HepG2 (cell line): ENCODE measurements at regions not wholly inside any gene's neighbourhood (a gene's known extent, or its start where the extent isn't known, plus 50 kb on each side); places are given as distances from the start of the nearest gene placed in this dataset.

ENCODE experiments used
- ARID2 ChIP-seq: sonication (generic); formaldehyde crosslinking; IDR thresholded peaks from 2 replicates; pipeline ENCODE4 v1.8.1; 2022; ENCODE audit warnings: mild to moderate bottlenecking, missing genetic modification reagents, borderline replicate concordance
- CTCF ChIP-seq: sonication (generic); formaldehyde crosslinking; IDR thresholded peaks from 2 replicates; pipeline ENCODE4 v1.5.0; 2020; ENCODE audit warnings: mild to moderate bottlenecking, missing genetic modification reagents, moderate library complexity
- EZH2 ChIP-seq: conservative IDR thresholded peaks from 2 replicates; pipeline ENCODE4 v1.6.1; 2012; ENCODE audit warnings: mild to moderate bottlenecking, low read depth, low read length, moderate library complexity
- JUN ChIP-seq: sonication (generic); formaldehyde crosslinking; IDR thresholded peaks from 2 replicates; pipeline ENCODE4 v1.4.0; 2020; ENCODE audit warnings: mild to moderate bottlenecking, missing genetic modification reagents
- MAFG ChIP-seq: sonication (generic); formaldehyde crosslinking; IDR thresholded peaks from 2 replicates; pipeline ENCODE4 v1.5.1; 2020; ENCODE audit warnings: mild to moderate bottlenecking, missing genetic modification reagents
- NFE2L1 ChIP-seq: sonication (generic); formaldehyde crosslinking; IDR thresholded peaks from 2 replicates; pipeline ENCODE4 v1.4.0; 2020; ENCODE audit warnings: missing genetic modification reagents, mild to moderate bottlenecking, borderline replicate concordance
- POLR2AphosphoS2 ChIP-seq: IDR thresholded peaks from 2 replicates; pipeline ENCODE4 v1.6.1; 2011; ENCODE audit warnings: low read depth, low read length, improper control_type of control experiment
- POLR2AphosphoS5 ChIP-seq: IDR thresholded peaks from 2 replicates; pipeline ENCODE4 v1.6.1; 2012; ENCODE audit warnings: low read depth, low read length
- SRSF1 ChIP-seq: fragments of 200-400 bp; formaldehyde crosslinking; optimal IDR thresholded peaks from 2 replicates; pipeline ENCODE3; 2017; ENCODE audit warnings: mild to moderate bottlenecking, low read depth, low read length, moderate library complexity
- TAF1 ChIP-seq: sonication (generic); formaldehyde crosslinking; IDR thresholded peaks from 2 replicates; pipeline ENCODE4 v1.4.0; 2020; ENCODE audit warnings: missing genetic modification reagents
- ZC3H13 ChIP-seq: sonication (generic); formaldehyde crosslinking; IDR thresholded peaks from 2 replicates; pipeline ENCODE4 v1.8.1; 2023; ENCODE audit warnings: mild to moderate bottlenecking, missing genetic modification reagents, moderate library complexity
- ZFP1 ChIP-seq: IDR thresholded peaks from 2 replicates; pipeline ENCODE4 v1.6.1; 2016
- ZNF607 ChIP-seq: sonication (generic); formaldehyde crosslinking; IDR thresholded peaks from 2 replicates; pipeline ENCODE4 v1.5.1; 2020; ENCODE audit warnings: missing genetic modification reagents, mild to moderate bottlenecking, borderline replicate concordance
- TF ChIP-seq, protein P1 (sequence below): sonication (generic); formaldehyde crosslinking; IDR thresholded peaks from 2 replicates; pipeline ENCODE4 v1.9.0; 2021; ENCODE audit warnings: missing genetic modification reagents, borderline replicate concordance

DNA sequence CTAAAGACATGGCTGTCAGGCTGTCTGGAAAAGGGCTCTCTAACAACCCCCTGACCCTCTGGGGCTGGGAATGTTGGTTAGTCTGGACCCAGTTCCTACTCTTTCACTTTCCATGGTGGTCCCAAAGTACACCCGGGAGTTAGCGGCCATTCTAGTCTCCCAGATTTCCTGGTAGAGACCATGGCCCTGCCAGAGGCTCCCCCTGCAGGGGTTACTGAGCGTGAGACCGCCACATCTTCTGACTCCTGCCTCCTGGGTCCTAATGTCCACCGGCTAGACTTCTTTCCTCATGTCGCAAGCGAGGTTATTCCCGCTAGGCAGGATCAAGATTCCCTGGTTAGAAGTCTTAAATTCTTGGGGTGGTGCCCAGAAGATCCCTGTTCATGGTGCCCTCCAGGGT is 540.0 kb upstream of the ROBO1 start:
- TF ChIP-seq POLR2AphosphoS5: no peak
- peak; percentile 41 for TF ChIP-seq CTCF (CRISPR knock-in tag)
- TF ChIP-seq TAF1 (CRISPR knock-in tag): no peak
- no peak for TF ChIP-seq MAFG (CRISPR knock-in tag)
- TF ChIP-seq NFE2L1 (CRISPR knock-in tag): no peak
- TF ChIP-seq ZFP1 (CRISPR knock-in tag): no peak
- TF ChIP-seq ARID2 (CRISPR knock-in tag): no peak
- no peak for TF ChIP-seq EZH2
- TF ChIP-seq, protein P1, sequence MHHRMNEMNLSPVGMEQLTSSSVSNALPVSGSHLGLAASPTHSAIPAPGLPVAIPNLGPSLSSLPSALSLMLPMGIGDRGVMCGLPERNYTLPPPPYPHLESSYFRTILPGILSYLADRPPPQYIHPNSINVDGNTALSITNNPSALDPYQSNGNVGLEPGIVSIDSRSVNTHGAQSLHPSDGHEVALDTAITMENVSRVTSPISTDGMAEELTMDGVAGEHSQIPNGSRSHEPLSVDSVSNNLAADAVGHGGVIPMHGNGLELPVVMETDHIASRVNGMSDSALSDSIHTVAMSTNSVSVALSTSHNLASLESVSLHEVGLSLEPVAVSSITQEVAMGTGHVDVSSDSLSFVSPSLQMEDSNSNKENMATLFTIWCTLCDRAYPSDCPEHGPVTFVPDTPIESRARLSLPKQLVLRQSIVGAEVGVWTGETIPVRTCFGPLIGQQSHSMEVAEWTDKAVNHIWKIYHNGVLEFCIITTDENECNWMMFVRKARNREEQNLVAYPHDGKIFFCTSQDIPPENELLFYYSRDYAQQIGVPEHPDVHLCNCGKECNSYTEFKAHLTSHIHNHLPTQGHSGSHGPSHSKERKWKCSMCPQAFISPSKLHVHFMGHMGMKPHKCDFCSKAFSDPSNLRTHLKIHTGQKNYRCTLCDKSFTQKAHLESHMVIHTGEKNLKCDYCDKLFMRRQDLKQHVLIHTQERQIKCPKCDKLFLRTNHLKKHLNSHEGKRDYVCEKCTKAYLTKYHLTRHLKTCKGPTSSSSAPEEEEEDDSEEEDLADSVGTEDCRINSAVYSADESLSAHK: no peak
- TF ChIP-seq ZNF607 (CRISPR knock-in tag): no peak
- no peak for TF ChIP-seq POLR2AphosphoS2
- TF ChIP-seq ZC3H13 (CRISPR knock-in tag): no peak
- TF ChIP-seq JUN (CRISPR knock-in tag): no peak
- TF ChIP-seq SRSF1: no peak
